Activated CD4-positive, alpha-beta T cell treated with anti-CD3 and anti-CD28 coated beads, Interleukin-2, Interleukin-4, amounts not matched to agents 100 ng/mL and 50 ng/mL, durations not matched to agents 16 hours and 8 hours (primary cell): ENCODE measurements at regions not wholly inside any gene's neighbourhood (a gene's known extent, or its start where the extent isn't known, plus 50 kb on each side); places are given as distances from the start of the nearest gene placed in this dataset.

ENCODE experiments used
- DNase-seq: peaks from one replicate; pipeline ENCODE4 v3.0.0-alpha.2; 2020; ENCODE audit warnings: low spot score

DNA sequence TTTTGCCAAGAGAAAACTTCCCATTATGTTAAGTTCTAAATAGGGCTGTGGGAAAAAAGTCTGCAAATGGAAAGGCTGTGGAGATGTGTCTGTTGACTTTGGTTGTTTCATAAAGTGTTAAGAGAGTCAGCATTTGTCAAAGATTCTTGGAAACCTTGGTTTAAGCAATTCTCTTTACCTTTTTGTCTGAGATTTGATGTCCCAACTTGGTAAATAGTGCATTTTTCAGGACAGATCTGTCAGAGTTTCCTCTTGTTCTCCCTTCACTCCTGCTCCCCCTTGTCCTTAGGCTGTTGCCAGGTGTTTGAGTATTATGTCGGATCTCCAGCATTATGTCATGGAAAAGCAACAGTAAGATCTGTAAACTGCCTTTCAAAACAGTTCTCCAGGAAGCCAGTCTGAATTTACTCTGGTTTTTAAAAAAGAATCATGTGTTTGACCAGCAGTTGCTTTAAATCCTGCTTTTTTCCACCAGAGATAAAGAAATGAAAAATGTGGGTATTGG, 79.1 kb upstream of the ADAMTSL1 start:
- no peak for DNase-seq

DNA sequence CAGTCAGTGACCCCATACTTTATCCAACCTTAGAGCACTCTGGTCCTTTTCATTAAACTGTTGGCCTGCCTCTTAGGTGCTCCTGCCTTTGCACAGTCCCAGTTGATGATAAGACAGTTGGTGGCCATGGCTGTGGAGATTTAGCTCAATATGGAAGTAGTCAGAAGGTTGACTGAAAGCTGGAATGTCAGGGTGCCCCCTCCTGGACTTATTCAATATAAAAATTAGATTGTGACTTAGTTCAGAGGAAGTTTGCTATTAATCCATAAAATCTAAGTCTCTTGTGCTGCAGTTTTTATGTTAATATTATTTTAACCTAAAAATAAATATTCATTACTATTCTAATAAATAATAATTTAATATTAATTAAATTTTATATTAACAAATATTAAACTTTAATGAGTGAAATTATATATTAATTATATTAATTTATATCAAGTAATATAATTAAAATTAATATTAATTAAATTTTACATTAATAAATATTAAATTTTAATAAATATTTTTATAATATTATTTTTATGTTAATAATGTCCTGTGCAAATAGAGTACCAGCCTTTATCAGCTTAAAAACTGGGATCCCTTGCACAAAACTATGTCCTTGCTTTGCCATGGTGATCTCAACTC, 77.7 kb upstream of the ADAMTSL1 start:
- DNase-seq = no peak

DNA sequence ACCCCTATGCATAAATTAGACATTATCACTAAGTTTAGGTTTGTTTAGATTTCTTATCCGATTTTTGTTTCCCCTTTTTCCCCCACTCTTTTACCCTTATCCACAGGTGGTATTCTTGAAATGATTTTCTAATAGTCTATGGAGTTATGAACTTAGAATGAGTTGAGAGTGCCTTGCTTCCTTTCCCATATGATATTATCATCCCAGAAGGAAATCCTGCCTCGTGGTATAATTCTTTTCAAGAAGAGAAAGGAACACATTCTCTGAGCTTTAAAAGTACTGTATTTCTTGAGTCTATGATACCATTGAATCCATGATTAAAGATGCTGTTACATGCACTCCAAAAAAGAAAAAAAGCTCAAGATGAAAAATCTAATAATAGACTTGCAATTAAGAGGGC, 76.9 kb upstream of the ADAMTSL1 start:
- no peak for DNase-seq

DNA sequence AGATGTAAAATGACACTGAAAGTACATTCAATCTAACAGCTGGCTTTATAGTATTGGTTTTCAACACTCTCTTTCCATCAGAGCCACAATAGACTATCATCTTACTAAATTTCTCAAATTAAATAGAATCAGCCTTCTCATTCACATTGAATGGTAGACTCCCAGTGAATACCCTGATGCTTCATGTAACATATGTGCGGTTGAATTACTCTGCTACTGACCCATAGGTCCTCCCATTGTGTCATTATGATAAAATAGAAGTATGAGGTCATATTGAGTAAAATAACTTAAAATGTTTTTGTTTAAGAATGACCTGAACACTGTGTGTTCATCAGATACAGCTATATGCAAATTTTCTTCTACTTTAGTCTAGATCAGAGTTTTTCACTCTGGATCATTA, 75.9 kb upstream of the ADAMTSL1 start:
- DNase-seq = no peak

DNA sequence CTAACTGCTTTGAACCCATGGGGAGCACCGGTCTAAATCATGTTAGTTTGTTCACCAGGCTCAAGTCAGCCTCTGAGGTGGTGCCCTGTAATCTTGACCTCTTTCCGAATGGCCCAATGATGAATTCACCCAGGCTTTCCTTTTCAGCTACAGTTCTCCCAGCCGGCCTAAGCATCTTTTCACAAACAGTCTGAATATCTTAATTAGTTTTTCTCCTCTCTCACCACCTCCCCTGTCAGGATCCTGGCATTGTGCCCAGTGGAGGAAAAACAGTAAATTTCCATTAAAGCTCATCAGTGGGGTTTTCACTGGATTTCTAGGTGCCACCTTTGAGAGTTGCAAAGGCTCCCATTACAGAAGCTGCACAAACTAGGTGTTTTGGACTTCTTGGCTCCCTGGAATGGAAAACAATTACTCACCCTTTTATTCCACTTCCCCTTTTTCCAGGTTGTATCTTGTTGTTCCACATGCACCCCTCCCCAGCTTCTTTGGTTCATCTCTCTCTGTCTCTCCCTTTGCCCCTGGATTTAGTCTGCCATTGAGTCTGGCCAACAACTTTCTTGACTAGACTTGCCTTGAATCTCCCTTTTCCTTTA, 69.4 kb upstream of the ADAMTSL1 start:
- DNase-seq = no peak

DNA sequence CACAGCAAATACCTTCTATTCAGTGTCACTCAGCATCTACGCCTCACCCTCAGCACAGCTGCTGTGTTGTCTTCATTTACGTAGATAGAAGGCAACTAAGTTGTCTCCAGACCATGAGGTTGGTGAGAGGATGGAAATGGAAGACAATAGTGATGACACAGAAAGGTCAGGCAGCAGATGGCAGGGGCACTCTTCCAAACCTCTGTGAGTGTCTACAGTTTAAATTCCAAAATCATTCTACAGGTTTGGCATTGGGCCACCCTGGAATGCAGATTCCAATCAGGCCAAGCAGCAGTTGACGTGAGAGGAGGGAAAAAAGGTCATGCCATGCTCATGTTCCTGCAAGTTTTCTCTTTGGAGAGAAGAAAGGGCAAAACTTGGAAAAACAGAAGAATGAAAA, 68.7 kb upstream of the ADAMTSL1 start:
- DNase-seq = no peak

DNA sequence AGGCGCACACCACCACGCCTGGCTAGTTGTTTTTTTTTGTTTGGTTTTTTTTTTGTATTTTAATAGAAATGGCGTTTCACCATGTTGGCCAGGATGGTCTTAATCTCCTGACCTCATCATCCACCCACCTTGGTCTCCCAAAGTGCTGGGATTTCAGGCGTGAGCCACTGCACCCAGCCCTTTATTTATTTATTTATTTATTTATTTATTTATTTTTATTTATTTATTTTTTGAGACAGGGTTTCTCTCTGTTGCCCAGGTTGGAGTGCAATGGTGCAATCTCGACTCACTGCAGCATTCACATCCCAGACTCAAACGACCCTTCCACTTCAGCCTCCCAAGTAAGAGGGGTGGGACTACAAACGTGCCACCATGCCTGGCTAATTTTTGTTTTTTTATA, 63.0 kb upstream of the ADAMTSL1 start:
- DNase-seq = no peak

DNA sequence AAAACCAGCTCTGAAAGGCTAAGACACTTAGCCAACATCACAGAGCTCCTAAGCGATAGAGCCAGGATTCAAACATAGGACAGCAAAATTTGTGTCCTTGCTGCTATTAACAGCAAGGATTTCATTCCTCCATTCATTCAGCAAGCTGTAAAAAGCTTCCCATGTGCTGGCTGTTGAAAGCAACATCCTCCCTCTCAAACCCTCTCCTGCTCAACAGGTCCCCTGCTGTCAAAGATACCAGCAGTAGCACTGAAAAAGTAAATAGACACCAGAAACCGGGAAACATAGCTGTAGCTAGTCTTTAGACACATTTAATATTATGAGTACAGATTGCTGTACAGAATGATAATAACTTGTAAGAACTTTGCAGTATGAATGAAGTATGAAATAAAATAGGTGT, 52.6 kb upstream of the ADAMTSL1 start:
- no peak for DNase-seq

DNA sequence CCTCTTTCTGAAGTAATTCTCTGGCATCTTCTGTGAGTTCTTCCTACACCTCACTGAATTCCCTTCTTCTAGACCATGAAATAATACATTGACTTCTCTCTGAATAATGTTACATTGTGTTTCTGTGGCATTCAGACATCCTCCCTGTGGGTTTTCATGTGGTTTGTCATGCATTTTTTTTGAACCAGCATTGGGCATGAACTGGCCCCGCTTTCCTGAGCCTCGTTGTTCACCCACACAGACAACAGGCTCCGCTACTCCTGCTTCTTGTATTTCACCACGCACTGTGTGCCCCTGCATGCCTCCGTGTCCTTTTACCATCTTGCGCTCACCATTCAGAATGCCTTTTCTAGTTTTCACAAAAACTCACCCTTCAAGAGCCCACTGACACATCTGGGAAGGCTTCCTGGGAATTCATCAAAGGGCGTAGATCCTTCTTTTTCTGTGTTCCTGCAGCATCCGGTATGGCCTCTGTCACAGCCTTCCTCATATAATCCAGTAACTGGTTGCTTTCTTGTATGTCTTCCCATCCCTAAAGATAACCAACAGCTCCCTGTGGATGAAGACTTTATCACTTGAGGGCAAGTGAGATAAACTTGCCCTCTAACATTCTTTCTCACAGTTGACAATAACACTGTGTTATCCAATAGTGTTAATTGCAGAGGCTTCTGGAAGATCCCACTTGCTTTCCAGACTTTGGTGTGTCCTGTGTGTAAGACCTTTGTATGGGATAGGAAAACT, 51.5 kb upstream of the ADAMTSL1 start:
- DNase-seq = no peak

DNA sequence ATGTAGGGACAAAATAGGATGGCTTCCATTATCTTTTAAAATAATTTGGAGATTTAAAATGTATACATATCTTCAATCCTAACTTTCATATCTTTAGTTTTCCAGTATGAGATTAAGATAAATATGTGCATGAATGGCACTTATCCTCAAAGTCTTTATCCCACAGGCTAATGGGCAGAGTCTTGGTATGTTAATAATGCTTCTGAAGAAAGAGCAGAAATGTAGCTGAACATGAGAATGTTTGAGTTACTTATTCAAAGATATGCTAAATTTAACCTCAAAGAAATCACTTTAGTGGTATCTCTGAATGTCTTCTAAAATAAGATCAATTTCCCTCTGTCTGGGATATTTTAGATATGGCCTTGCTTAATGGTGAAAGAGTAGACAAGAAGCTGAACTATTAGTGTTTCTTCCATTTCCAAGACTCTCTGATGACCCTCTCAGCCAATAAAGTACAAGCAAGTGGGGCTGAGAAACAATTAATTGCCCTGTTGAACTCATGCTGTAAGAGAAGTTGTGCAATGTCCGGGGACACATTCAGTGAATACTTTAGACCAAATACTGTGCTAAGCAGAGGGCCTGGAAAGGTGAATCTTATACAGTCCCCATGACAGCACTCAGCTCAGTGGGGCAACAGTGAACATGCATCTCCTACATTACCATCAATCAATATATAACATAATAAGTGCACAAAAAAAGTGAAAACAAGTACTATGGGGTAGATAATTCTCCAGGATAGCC, 50.0 kb upstream of the ADAMTSL1 start:
- no peak for DNase-seq
